OCI-LY7 (cell line): ENCODE measurements at regions not wholly inside any gene's neighbourhood (a gene's known extent, or its start where the extent isn't known, plus 50 kb on each side); places are given as distances from the start of the nearest gene placed in this dataset.

Experiments
- EZH2phosphoT487 ChIP-seq: fragments of 200-600 bp; sonication (generic); IDR thresholded peaks from 2 replicates; pipeline ENCODE4 v1.6.1; 2018; ENCODE audit warnings: low read depth, borderline replicate concordance, mild to moderate bottlenecking, mixed run types, antibody characterized with exemption, low read length, moderate library complexity, mixed read lengths
- TF ChIP-seq, protein P1 (sequence below): fragments of 200-600 bp; sonication (generic); conservative IDR thresholded peaks from 2 replicates; pipeline ENCODE4 v1.5.1; 2014; ENCODE audit warnings: mild to moderate bottlenecking, antibody characterized with exemption, low read length, moderate library complexity, mixed read lengths

DNA sequence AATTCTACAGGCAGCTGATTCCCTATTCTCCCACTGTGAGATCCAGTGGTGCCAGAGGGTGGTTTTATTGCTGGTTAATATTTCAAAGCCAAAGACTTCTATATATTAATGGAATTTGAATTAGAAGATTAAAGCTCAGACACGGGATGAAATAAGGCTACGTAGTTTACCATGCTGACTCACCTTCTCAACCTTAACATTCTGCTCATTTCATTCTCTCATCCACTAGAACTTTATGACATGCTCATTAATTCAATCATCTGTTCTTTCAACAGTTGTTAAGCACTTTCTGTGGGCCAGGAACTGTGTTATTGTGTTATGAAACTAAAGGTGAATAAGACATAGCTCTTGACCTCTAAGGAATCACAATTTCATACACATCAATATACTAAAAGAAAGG is 456.9 kb upstream of the MAP3K7 start:
- TF ChIP-seq, protein P1, sequence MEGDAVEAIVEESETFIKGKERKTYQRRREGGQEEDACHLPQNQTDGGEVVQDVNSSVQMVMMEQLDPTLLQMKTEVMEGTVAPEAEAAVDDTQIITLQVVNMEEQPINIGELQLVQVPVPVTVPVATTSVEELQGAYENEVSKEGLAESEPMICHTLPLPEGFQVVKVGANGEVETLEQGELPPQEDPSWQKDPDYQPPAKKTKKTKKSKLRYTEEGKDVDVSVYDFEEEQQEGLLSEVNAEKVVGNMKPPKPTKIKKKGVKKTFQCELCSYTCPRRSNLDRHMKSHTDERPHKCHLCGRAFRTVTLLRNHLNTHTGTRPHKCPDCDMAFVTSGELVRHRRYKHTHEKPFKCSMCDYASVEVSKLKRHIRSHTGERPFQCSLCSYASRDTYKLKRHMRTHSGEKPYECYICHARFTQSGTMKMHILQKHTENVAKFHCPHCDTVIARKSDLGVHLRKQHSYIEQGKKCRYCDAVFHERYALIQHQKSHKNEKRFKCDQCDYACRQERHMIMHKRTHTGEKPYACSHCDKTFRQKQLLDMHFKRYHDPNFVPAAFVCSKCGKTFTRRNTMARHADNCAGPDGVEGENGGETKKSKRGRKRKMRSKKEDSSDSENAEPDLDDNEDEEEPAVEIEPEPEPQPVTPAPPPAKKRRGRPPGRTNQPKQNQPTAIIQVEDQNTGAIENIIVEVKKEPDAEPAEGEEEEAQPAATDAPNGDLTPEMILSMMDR: no peak
- TF ChIP-seq EZH2phosphoT487: no peak
